PC-3 (cell line): ENCODE measurements at regions not wholly inside any gene's neighbourhood (a gene's known extent, or its start where the extent isn't known, plus 50 kb on each side); places are given as distances from the start of the nearest gene placed in this dataset.

Experiments used
- EZH2 ChIP-seq: fragments of 300-600 bp; sonication (generic); IDR thresholded peaks from one replicate; pipeline ENCODE4 v1.6.1; 2017; ENCODE audit warnings: antibody characterized with exemption, mild to moderate bottlenecking, low read length; ENCODE audit not compliant: unreplicated experiment
- EZH2phosphoT487 ChIP-seq: fragments of 300-600 bp; sonication (generic); IDR thresholded peaks from 2 replicates; pipeline ENCODE4 v1.6.1; 2018; ENCODE audit warnings: mild to moderate bottlenecking, antibody characterized with exemption, low read length, borderline replicate concordance
- TF ChIP-seq, protein P1 (sequence below): fragments of 300-600 bp; sonication (generic); conservative IDR thresholded peaks from 2 replicates; pipeline ENCODE4 v1.5.1; 2017; ENCODE audit warnings: antibody characterized with exemption, low read depth, mild to moderate bottlenecking, low read length

GRCh38 chr4:27791640-27792039 lies 931.0 kb downstream of the STIM2 start:
- TF ChIP-seq, protein P1, sequence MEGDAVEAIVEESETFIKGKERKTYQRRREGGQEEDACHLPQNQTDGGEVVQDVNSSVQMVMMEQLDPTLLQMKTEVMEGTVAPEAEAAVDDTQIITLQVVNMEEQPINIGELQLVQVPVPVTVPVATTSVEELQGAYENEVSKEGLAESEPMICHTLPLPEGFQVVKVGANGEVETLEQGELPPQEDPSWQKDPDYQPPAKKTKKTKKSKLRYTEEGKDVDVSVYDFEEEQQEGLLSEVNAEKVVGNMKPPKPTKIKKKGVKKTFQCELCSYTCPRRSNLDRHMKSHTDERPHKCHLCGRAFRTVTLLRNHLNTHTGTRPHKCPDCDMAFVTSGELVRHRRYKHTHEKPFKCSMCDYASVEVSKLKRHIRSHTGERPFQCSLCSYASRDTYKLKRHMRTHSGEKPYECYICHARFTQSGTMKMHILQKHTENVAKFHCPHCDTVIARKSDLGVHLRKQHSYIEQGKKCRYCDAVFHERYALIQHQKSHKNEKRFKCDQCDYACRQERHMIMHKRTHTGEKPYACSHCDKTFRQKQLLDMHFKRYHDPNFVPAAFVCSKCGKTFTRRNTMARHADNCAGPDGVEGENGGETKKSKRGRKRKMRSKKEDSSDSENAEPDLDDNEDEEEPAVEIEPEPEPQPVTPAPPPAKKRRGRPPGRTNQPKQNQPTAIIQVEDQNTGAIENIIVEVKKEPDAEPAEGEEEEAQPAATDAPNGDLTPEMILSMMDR, result no peak
- TF ChIP-seq EZH2, result no peak
- no peak for TF ChIP-seq EZH2phosphoT487
